ENCODE measurements at regions not wholly inside any gene's neighbourhood (a gene's known extent, or its start where the extent isn't known, plus 50 kb on each side); places are given as distances from the start of the nearest gene placed in this dataset.

DNA sequence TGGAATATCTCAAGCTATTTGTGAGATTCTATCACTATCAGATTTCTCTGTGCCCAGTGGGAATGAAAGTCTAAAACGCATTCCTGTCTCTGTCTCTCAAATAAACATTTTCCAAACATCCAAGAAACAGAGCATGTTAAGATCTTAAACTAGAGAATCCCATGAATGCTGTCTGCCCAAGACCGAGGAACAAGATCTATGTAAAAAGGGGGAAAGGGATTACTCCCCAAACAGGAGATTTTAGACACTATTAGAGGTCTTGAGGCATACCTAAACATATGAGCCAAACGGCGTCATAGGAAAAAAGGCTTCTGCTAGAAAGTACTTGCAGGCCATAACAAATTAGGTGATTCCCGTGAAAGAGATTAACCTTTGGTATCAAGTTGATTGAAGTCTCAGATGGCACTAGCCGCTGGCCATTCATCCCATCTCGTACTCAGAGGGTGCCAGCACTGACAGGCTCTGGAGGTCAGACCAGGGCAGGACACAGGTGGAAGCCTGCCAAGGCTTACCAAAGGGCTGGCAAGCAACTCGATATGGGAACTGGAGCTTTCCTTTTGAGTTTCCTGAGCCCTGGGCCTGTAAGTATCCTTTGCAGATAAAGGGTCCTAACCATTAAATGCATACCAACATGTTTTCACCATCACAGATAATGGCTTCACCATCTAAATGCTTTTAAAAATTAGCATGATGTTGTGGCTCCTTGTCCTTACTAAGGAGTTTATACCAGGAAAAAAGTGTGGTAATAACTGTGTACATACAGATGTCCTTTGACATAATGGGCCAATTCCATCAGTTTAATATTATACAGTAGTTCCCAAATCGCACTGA lies 225.2 kb downstream of the FOXO1 start:
- ATAC-seq (peak; percentile 75), DNase-seq (peak; percentile 67 to 73 (median 70))
- Histone ChIP-seq H3K4me3 (no peak overlapping the region), H3K9me3 (no peaks in the 10 kb centered on the region), H3K36me3 (ENCODE audit: low read depth) (no peaks in the 10 kb centered on the region), H3K4me1 (ENCODE audit: low read depth) (peaks cover 4% of the 10 kb centered on the region)
- TF ChIP-seq, protein P1, sequence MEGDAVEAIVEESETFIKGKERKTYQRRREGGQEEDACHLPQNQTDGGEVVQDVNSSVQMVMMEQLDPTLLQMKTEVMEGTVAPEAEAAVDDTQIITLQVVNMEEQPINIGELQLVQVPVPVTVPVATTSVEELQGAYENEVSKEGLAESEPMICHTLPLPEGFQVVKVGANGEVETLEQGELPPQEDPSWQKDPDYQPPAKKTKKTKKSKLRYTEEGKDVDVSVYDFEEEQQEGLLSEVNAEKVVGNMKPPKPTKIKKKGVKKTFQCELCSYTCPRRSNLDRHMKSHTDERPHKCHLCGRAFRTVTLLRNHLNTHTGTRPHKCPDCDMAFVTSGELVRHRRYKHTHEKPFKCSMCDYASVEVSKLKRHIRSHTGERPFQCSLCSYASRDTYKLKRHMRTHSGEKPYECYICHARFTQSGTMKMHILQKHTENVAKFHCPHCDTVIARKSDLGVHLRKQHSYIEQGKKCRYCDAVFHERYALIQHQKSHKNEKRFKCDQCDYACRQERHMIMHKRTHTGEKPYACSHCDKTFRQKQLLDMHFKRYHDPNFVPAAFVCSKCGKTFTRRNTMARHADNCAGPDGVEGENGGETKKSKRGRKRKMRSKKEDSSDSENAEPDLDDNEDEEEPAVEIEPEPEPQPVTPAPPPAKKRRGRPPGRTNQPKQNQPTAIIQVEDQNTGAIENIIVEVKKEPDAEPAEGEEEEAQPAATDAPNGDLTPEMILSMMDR (IDR thresholded peaks at IDR 0.05) = no peak
- intact Hi-C loops (cut with DNase I, micrococcal nuclease) = no loop called here

DNA sequence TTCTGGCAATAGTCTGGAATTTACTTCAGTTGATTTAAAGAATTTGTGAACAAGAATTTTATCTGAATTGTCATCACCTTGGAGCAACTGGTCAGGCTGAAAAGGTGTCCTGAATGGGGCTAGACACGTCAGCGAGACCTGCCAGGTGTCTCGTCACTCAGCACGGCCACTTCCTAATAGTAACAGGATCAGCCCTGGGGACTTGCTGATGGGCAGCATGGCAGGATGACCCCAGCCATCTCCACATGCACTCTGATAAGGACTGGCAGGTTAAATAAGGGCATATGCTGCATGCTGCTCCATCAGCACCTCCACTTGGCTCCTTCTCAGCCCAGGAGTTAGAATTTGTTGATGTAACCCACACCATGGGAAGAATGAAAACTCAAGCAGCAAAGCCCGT lies 224.2 kb downstream of the FOXO1 start:
- Histone ChIP-seq H3K4me1 (ENCODE audit: low read depth) (peaks cover 4% of the 10 kb centered on the region), H3K36me3 (ENCODE audit: low read depth) (no peaks in the 10 kb centered on the region), H3K4me3 (no peak overlapping the region), H3K9me3 (no peaks in the 10 kb centered on the region)
- no peak for ATAC-seq
- DNase-seq = no peak
- TF ChIP-seq, protein P1 (IDR thresholded peaks at IDR 0.05) = no peak
- intact Hi-C loops (cut with DNase I, micrococcal nuclease) = no loop called here

DNA sequence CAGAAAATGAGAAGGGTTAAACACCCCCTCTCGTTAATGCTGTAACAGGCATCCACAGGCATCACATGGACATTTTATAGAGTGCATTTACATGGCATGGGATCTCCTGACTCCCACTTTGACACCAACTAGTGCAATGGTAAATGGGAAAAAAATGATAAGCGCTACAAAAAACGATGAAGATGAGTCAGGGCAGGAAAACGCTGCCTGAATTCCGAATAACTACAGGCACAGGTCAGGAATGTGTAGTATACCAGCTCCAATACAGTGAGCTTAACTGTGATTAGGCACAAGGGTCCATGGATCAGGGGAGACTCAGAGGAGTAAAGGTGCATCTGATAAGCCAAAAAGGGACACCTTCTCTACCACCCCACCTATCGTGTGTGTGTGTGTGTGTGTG lies 223.6 kb downstream of the FOXO1 start:
- intact Hi-C loops (cut with DNase I, micrococcal nuclease) = no loop called here
- H3K9me3 ChIP-seq = no peaks in the 10 kb centered on the region
- TF ChIP-seq, protein P1 (IDR thresholded peaks at IDR 0.05) = no peak
- H3K36me3 ChIP-seq (ENCODE audit: low read depth) = no peaks in the 10 kb centered on the region
- peaks cover 4% of the 10 kb centered on the region for H3K4me1 ChIP-seq (ENCODE audit: low read depth)
- DNase-seq = no peak
- H3K4me3 ChIP-seq = no peak overlapping the region
- no peak for ATAC-seq

DNA sequence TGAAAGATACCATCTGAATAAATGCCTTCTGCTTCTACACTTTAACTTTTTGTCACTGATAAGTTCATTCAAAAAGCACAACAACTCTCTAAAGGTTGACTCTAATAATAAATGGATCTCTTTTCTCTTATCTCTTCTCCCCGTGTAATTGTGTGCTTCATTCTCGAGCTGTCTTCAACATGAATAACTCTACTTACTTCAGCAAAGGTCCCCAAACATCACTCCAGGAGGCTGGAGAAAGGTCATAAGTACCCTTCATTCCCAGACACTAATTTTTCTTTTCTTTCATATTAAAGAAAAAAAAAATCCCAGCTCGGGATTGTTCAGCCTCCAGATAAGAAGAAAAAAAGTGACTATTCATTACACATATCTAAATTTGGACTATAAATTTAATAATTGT lies 222.2 kb downstream of the FOXO1 start:
- ATAC-seq = no peak
- DNase-seq = no peak
- intact Hi-C loops (cut with DNase I, micrococcal nuclease) = no loop called here

DNA sequence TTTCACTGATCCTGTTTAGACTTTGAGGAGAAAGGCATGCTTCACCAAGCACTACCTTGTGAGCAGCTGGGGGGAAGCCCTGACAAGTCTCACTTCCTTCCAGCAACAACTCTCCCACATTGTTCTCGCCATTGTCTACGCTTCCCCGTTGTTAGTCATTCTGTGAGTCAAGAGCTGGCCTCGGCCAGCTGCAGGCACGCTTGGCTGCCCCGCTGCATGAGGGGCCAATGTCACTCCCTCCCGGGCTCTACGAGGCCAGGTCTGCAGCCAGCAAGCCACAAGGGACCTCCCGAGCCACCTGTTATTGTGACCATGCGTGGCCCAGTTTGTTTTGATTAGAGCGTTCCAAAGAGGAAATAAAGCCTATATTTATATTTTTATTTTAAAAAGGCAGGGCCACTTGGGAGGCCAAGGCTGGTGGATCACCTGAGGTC lies 220.9 kb downstream of the FOXO1 start:
- H3K4me3 ChIP-seq = no peak overlapping the region
- no peaks in the 10 kb centered on the region for H3K9me3 ChIP-seq
- ATAC-seq = peak; percentile 83
- peaks cover 4% of the 10 kb centered on the region for H3K4me1 ChIP-seq (ENCODE audit: low read depth)
- TF ChIP-seq, protein P1 (IDR thresholded peaks at IDR 0.05) = no peak
- peak; percentile 35 to 82 (median 43) for DNase-seq
- H3K36me3 ChIP-seq (ENCODE audit: low read depth) = no peaks in the 10 kb centered on the region
- intact Hi-C loops (cut with DNase I, micrococcal nuclease) = no loop called here

More for the DNA sequence above, 222.2 kb downstream of the FOXO1 start:
- H3K36me3 ChIP-seq (ENCODE audit: low read depth) = no peaks in the 10 kb centered on the region
- no peaks in the 10 kb centered on the region for H3K9me3 ChIP-seq
- H3K4me3 ChIP-seq = no peak overlapping the region
- H3K4me1 ChIP-seq (ENCODE audit: low read depth) = peaks cover 4% of the 10 kb centered on the region
- TF ChIP-seq, protein P1 (IDR thresholded peaks at IDR 0.05) = no peak

Measured in mucosa of descending colon (tissue), 3 donors.